LNCaP clone FGC (cell line): ENCODE measurements at regions not wholly inside any gene's neighbourhood (a gene's known extent, or its start where the extent isn't known, plus 50 kb on each side); places are given as distances from the start of the nearest gene placed in this dataset.

ENCODE experiments used
- DNase-seq: peaks from one replicate; pipeline ENCODE4 v3.0.0-alpha.2; 2011; ENCODE audit warnings: low read depth
- H3K4me3 ChIP-seq: 2 replicates; pipeline ENCODE4 v1.5.1; 2011; ENCODE audit warnings: mild to moderate bottlenecking, low read depth, low read length, control low read depth
- TF ChIP-seq, protein P1 (sequence below): IDR thresholded peaks from 2 replicates; pipeline ENCODE4 v1.5.1; 2012; ENCODE audit warnings: mild to moderate bottlenecking; ENCODE audit not compliant: control insufficient read depth, insufficient read depth; ENCODE audit errors: extremely low read depth

DNA sequence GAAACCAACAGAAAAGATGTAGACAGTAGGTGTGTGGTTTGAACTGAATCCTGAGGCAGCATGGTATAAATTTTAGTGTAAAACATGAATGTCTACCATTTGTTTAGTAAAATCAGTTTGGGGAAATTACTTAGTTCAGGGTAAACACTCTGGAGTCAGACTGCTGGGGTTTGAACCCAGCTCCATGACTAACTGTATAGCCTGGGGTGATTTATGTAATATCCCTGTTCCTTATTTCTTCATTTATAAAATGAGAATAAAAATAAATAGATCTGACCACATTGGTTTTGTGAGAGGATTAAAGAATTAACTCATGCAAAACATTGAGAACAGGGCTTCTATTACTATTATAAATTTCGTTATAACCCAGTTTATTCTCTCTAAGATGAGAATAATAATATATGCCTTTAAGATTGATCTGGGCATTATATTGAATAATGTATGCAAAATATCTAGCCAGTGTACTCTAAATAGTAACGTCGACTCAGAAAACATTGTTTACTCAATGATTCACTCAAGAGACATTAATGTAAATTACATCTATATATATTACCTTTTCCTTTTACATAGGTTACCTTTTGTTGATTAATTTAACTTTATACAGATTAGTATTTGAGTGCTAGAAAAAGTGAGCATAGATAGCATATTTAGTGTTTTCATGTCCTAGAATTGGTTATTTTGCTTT lies 120.6 kb upstream of the KCNJ16 start:
- DNase-seq: no peak
- H3K4me3 ChIP-seq: no peak overlapping the region
- TF ChIP-seq, protein P1, sequence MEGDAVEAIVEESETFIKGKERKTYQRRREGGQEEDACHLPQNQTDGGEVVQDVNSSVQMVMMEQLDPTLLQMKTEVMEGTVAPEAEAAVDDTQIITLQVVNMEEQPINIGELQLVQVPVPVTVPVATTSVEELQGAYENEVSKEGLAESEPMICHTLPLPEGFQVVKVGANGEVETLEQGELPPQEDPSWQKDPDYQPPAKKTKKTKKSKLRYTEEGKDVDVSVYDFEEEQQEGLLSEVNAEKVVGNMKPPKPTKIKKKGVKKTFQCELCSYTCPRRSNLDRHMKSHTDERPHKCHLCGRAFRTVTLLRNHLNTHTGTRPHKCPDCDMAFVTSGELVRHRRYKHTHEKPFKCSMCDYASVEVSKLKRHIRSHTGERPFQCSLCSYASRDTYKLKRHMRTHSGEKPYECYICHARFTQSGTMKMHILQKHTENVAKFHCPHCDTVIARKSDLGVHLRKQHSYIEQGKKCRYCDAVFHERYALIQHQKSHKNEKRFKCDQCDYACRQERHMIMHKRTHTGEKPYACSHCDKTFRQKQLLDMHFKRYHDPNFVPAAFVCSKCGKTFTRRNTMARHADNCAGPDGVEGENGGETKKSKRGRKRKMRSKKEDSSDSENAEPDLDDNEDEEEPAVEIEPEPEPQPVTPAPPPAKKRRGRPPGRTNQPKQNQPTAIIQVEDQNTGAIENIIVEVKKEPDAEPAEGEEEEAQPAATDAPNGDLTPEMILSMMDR: no peak

DNA sequence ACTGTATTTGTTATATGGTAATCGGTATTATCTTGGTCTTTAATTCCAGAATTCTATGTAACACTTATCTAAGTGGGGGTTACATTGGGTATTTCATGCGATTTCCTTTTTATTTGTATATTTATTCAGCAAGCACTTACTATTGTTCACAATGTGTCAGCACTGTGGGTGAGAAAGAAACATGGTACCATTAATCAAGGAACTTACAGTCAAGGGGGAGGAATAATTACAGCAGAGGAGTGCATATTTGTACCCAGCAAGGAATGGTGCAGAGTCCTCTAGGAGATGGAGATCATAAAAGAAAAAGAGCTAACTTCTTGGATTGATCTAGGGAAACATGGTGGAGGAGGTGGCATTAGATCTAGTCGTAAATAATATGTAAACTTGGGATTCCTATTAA lies 117.0 kb upstream of the KCNJ16 start:
- no peak for DNase-seq
- TF ChIP-seq, protein P1: no peak
- H3K4me3 ChIP-seq: no peak overlapping the region

DNA sequence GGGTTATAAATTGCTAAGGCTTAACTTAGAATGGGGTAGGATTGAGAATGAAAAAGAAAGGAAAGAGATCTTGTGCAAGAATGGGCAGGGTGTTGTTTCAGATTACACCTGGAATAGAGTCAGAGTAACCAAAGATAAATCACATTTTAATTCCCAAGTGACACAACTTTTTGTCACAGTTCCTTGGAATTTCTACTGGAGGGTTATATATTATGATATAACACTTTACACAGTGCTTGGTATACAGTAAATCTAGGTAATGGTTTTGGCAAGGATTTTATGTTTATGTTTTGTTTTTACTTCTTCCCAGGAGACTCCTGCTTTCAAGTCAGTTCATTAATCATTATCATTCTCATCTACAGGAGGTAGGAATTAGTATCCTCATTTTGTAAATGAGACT lies 115.7 kb upstream of the KCNJ16 start:
- TF ChIP-seq, protein P1: no peak
- H3K4me3 ChIP-seq: no peak overlapping the region
- no peak for DNase-seq

DNA sequence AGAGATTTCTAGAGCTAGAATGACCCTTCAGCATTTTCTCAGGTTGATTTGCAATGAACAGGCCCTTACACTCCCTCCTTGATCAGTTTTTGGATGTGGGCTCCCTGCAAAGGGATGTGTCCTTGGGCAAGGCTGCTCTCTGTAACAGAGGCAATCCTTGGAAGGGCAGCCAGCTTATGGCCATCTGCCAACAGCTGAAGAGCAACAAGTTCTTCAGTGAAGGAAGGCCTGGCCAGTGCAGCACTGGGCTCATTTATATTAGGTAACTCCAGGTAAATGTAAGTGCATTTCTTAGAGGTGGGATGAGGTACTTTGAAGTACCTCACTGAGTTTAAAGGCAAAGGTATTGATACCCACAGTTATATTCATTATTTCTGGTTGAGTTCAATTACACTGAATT lies 114.3 kb upstream of the KCNJ16 start:
- DNase-seq: peak; percentile 1
- H3K4me3 ChIP-seq: no peak overlapping the region
- TF ChIP-seq, protein P1: no peak

DNA sequence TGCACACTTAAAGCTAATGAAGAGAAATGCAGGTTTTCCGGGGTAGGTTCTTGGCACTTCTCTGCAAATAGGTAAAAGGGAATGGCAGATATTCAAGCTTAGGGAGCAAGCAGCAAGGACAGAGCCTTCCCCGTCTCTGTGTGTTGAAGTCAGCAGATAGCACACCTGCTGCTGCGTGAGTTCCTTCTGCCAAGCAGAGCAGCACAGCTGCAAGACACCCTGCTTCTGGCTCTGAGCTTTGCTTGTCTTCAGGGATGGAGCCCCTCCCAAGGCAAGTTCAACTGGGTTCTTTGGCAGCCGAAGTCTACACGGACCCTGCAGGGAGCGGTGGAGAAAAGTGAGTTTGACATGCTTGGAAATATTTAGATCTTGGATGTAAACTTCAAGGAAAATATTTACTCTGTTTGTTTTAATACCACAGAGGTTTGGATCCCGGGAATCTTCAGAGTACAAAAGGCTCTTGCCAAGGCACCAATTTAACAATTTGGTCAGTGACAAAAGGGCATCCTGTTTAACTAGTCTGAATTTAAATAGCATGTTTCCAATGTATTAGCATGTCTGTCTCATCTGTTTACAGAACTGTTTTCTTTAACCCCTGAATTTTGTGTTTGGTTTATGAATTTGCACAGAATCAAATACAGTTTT lies 113.4 kb upstream of the KCNJ16 start:
- TF ChIP-seq, protein P1: no peak
- DNase-seq: peak; percentile 15
- H3K4me3 ChIP-seq: no peak overlapping the region

DNA sequence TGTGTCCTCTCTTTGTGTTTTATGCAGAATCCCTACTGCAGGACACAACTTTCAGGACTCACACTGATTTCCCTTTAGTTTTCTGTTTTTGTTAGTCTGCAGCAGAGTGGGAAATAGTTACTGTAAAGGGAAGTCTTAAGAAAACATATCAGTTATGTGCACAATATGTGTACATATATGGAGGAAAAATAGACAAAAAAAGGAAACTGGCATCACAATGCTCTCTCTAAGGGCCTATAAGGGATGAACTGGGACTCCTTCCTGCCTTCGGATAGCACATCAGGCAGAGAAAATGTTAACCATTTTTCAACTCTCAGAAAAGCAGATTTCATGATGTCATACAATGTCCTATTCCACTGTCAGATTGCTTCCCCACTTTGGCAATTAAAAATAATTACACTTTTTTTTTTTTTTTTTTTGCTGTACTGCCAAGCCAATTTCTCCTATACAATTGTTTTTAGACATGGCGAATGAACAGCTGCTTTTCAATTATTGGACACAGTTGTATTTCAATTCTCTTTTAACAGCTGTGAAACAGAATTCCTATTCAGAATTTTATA lies 112.5 kb upstream of the KCNJ16 start:
- TF ChIP-seq, protein P1: no peak
- DNase-seq: no peak
- H3K4me3 ChIP-seq: no peak overlapping the region

DNA sequence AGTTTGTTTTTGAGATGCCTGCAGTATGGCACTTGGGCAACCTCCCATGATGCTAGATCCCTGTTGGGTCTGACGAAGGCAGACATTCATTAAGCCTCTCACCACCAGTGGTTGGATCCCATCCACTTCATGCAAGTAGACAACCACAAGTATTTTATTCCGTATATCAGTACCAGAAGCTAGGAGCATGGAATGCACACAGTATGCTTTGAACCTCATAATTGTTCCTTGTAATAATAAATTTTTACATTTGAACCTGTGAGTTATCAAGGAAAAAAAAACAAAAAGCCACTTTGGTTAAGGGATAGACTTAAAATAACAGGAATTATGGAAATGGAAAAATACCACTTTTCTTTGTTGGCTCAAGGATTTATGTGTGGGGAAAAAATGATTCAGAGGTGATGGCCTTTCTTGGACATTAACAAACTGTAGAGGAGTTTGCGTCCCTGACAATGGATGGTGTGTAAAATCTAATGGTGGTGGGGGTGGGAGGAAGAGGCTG lies 107.1 kb upstream of the KCNJ16 start:
- TF ChIP-seq, protein P1: no peak
- no peak overlapping the region for H3K4me3 ChIP-seq
- no peak for DNase-seq
